Uterus (tissue), 2 donors: ENCODE measurements at regions not wholly inside any gene's neighbourhood (a gene's known extent, or its start where the extent isn't known, plus 50 kb on each side); places are given as distances from the start of the nearest gene placed in this dataset.
A peak's percentile ranks its signal among the peaks of the same experiment; 100 is the strongest.
"Not testable (repeated sequence)": the region's sequence is repeated elsewhere in the genome, so short reads cannot be mapped to it uniquely, and the experiment has no call there.

Experiments used
- CTCF ChIP-seq, 4 experiments: fragments of 200-600 bp in 2 of 4; fragments of 450-650 bp in 2 of 4; sonication (generic) in 2 of 4; IDR thresholded peaks; one replicate each; pipeline ENCODE4 v1.5.1; 2016 to 2019; ENCODE audit warnings: antibody characterized with exemption in 4 of 4, mild to moderate bottlenecking in 2 of 4, moderate library complexity in 1 of 4
- POLR2A ChIP-seq, 2 donors: fragments of 450-650 bp; IDR thresholded peaks; one replicate each; pipeline ENCODE4 v1.6.1; 2016; ENCODE audit warnings: antibody characterized with exemption in 2 of 2, mild to moderate bottlenecking in 1 of 2, moderate library complexity in 1 of 2

GRCh38 chr21:5101749-5102148 lies 5419.6 kb upstream of the TPTE start:
- not testable (repeated sequence) for TF ChIP-seq CTCF (IDR thresholded peaks at IDR 0.05)
- TF ChIP-seq POLR2A (IDR thresholded peaks at IDR 0.05), result peak in 1 of 2 donors; percentile 14
